ENCODE measurements at regions not wholly inside any gene's neighbourhood (a gene's known extent, or its start where the extent isn't known, plus 50 kb on each side); places are given as distances from the start of the nearest gene placed in this dataset.

GRCh38 chr2:47266939-47267710 is 90.8 kb upstream of the CALM2 start:
- TF ChIP-seq CTCF (IDR thresholded peaks at IDR 0.05) = no peak
- TF ChIP-seq POLR2A (IDR thresholded peaks at IDR 0.05; ENCODE audit: low read depth) = no peak

All from esophagus muscularis mucosa (tissue), 3 donors.